C4-2B (cell line): ENCODE measurements at regions not wholly inside any gene's neighbourhood (a gene's known extent, or its start where the extent isn't known, plus 50 kb on each side); places are given as distances from the start of the nearest gene placed in this dataset.

Source experiments
- ZFX ChIP-seq: fragments of 450-650 bp; IDR thresholded peaks from 2 replicates; pipeline ENCODE4 v1.6.1; 2017
- TF ChIP-seq, protein P1 (sequence below): fragments of 450-650 bp; conservative IDR thresholded peaks from 2 replicates; pipeline ENCODE4 v1.5.1; 2017; ENCODE audit warnings: mild to moderate bottlenecking

DNA sequence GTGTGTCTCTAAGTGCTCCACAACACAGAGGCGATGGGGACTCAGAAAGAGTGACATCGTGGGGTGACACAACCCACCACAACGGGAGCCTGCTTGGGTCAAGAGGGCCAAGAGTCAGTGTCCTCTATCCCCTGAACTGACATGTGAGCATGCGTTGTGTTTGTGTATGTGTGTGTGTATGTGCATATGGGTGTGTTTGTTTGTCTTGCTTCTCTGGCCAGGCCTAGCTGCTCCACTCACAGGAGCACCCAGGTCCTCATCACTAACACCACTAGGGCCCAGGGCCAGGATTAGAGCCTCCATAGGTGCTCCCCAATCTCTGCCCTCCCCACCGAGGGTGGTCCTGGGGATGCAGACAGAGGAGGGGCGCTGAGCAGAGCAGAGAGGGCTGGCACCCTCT, 115.0 kb upstream of the CTSV start:
- TF ChIP-seq, protein P1, sequence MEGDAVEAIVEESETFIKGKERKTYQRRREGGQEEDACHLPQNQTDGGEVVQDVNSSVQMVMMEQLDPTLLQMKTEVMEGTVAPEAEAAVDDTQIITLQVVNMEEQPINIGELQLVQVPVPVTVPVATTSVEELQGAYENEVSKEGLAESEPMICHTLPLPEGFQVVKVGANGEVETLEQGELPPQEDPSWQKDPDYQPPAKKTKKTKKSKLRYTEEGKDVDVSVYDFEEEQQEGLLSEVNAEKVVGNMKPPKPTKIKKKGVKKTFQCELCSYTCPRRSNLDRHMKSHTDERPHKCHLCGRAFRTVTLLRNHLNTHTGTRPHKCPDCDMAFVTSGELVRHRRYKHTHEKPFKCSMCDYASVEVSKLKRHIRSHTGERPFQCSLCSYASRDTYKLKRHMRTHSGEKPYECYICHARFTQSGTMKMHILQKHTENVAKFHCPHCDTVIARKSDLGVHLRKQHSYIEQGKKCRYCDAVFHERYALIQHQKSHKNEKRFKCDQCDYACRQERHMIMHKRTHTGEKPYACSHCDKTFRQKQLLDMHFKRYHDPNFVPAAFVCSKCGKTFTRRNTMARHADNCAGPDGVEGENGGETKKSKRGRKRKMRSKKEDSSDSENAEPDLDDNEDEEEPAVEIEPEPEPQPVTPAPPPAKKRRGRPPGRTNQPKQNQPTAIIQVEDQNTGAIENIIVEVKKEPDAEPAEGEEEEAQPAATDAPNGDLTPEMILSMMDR: no peak
- no peak for TF ChIP-seq ZFX
